ENCODE measurements at regions not wholly inside any gene's neighbourhood (a gene's known extent, or its start where the extent isn't known, plus 50 kb on each side); places are given as distances from the start of the nearest gene placed in this dataset.

- 83% methylated on average over 3 of the region's 3 CpGs for WGBS
- no peak overlapping the region for H3K4me3 ChIP-seq (ENCODE audit: insufficient read depth in 1 of 2, low read depth in 1 of 2, low read length in 2 of 2)
Observed at GRCh38 chr2:177078855-177079254, 133.7 kb upstream of the HNRNPA3 start.

GRCh38 chr2:177080746-177081284 lies 131.8 kb upstream of the HNRNPA3 start:
- no peak overlapping the region for H2AFZ ChIP-seq (ENCODE audit: low read depth, low read length)
- no peak overlapping the region for H3K4ac ChIP-seq (ENCODE audit: low read depth in 1 of 2, low read length in 2 of 2)
- no peak overlapping the region for H3K4me3 ChIP-seq (ENCODE audit: insufficient read depth in 1 of 2, low read depth in 1 of 2, low read length in 2 of 2)
- H3K18ac ChIP-seq (ENCODE audit: low read depth in 1 of 2, low read length in 2 of 2) = no peak overlapping the region
- no peak overlapping the region for H4K8ac ChIP-seq (ENCODE audit: low read length)
- H3K23ac ChIP-seq (ENCODE audit: low read length in 2 of 2) = no peak overlapping the region
- H4K91ac ChIP-seq (ENCODE audit: low read length) = no peak overlapping the region
- no peak overlapping the region for H2BK120ac ChIP-seq (ENCODE audit: low read depth, low read length)
- no peak overlapping the region for H2BK15ac ChIP-seq (ENCODE audit: low read depth, poor library complexity, severe bottlenecking)
- no peak for DNase-seq
- no peak overlapping the region for H2BK5ac ChIP-seq (ENCODE audit: low read depth, low read length, poor library complexity, severe bottlenecking)
- peaks cover 3% of the 10 kb centered on the region in 2 experiments for H3K27me3 ChIP-seq (ENCODE audit: control insufficient read depth in 1 of 2, insufficient read depth in 1 of 2, low read length in 2 of 2)
- H3K79me1 ChIP-seq (replicated peaks; ENCODE audit: low read length, poor library complexity, severe bottlenecking) = no peaks in the 10 kb centered on the region
- no peaks in the 10 kb centered on the region for H3K36me3 ChIP-seq (ENCODE audit: control insufficient read depth in 1 of 2, insufficient read depth in 2 of 2, low read depth in 1 of 2, low read length in 2 of 2)
- no peak overlapping the region for H3K14ac ChIP-seq (ENCODE audit: low read length in 2 of 2)
- H3K4me1 ChIP-seq (ENCODE audit: control insufficient read depth, insufficient read depth, low read depth, low read length) = no peaks in the 10 kb centered on the region
- H3K9ac ChIP-seq (ENCODE audit: low read length) = no peak overlapping the region
- WGBS = 87% methylated on average over 3 of the region's 3 CpGs
- H3K27ac ChIP-seq (ENCODE audit: low read length, poor library complexity, severe bottlenecking) = no peak overlapping the region
- H2BK12ac ChIP-seq (ENCODE audit: low read length in 2 of 2) = no peak overlapping the region
- no peaks in the 10 kb centered on the region for H3K9me3 ChIP-seq (ENCODE audit: control insufficient read depth, low read length)
- H2AK5ac ChIP-seq (ENCODE audit: low read length, severe bottlenecking) = no peak overlapping the region
- H3K4me2 ChIP-seq (ENCODE audit: low read length, poor library complexity, severe bottlenecking) = no peak overlapping the region

More at GRCh38 chr2:177078855-177079254, 133.7 kb upstream of the HNRNPA3 start:
- no peak overlapping the region for H3K23ac ChIP-seq (ENCODE audit: low read length in 2 of 2)
- H3K27ac ChIP-seq (ENCODE audit: low read length, poor library complexity, severe bottlenecking) = no peak overlapping the region
- no peak for DNase-seq
- no peaks in the 10 kb centered on the region for H3K79me1 ChIP-seq (replicated peaks; ENCODE audit: low read length, poor library complexity, severe bottlenecking)
- no peak overlapping the region for H3K9ac ChIP-seq (ENCODE audit: low read length)
- H2BK12ac ChIP-seq (ENCODE audit: low read length in 2 of 2) = no peak overlapping the region
- H4K91ac ChIP-seq (ENCODE audit: low read length) = no peak overlapping the region
- no peak overlapping the region for H4K8ac ChIP-seq (ENCODE audit: low read length)
- no peak overlapping the region for H3K14ac ChIP-seq (ENCODE audit: low read length in 2 of 2)
- H3K9me3 ChIP-seq (ENCODE audit: control insufficient read depth, low read length) = no peaks in the 10 kb centered on the region
- H2AK5ac ChIP-seq (ENCODE audit: low read length, severe bottlenecking) = no peak overlapping the region
- H3K36me3 ChIP-seq (ENCODE audit: control insufficient read depth in 1 of 2, insufficient read depth in 2 of 2, low read depth in 1 of 2, low read length in 2 of 2) = no peaks in the 10 kb centered on the region
- H2BK15ac ChIP-seq (ENCODE audit: low read depth, poor library complexity, severe bottlenecking) = no peak overlapping the region
- peaks cover 3% of the 10 kb centered on the region in 2 experiments for H3K27me3 ChIP-seq (ENCODE audit: control insufficient read depth in 1 of 2, insufficient read depth in 1 of 2, low read length in 2 of 2)
- no peak overlapping the region for H2BK5ac ChIP-seq (ENCODE audit: low read depth, low read length, poor library complexity, severe bottlenecking)
- H3K4ac ChIP-seq (ENCODE audit: low read depth in 1 of 2, low read length in 2 of 2) = no peak overlapping the region
- H3K18ac ChIP-seq (ENCODE audit: low read depth in 1 of 2, low read length in 2 of 2) = no peak overlapping the region
- no peak overlapping the region for H3K4me2 ChIP-seq (ENCODE audit: low read length, poor library complexity, severe bottlenecking)
- H3K4me1 ChIP-seq (ENCODE audit: control insufficient read depth, insufficient read depth, low read depth, low read length) = no peaks in the 10 kb centered on the region
- H2AFZ ChIP-seq (ENCODE audit: low read depth, low read length) = no peak overlapping the region
- H2BK120ac ChIP-seq (ENCODE audit: low read depth, low read length) = no peak overlapping the region

GRCh38 chr2:177084607-177085006 lies 128.0 kb upstream of the HNRNPA3 start:
- H2BK15ac ChIP-seq (ENCODE audit: low read depth, poor library complexity, severe bottlenecking) = no peak overlapping the region
- WGBS = 86% methylated on average over 4 of the region's 4 CpGs
- no peak overlapping the region for H4K8ac ChIP-seq (ENCODE audit: low read length)
- H3K36me3 ChIP-seq (ENCODE audit: control insufficient read depth in 1 of 2, insufficient read depth in 2 of 2, low read depth in 1 of 2, low read length in 2 of 2) = no peaks in the 10 kb centered on the region
- no peak overlapping the region for H3K27ac ChIP-seq (ENCODE audit: low read length, poor library complexity, severe bottlenecking)
- no peak overlapping the region for H3K14ac ChIP-seq (ENCODE audit: low read length in 2 of 2)
- no peak overlapping the region for H3K4me2 ChIP-seq (ENCODE audit: low read length, poor library complexity, severe bottlenecking)
- H2BK12ac ChIP-seq (ENCODE audit: low read length in 2 of 2) = no peak overlapping the region
- no peak overlapping the region for H3K4ac ChIP-seq (ENCODE audit: low read depth in 1 of 2, low read length in 2 of 2)
- DNase-seq = no peak
- H3K23ac ChIP-seq (ENCODE audit: low read length in 2 of 2) = no peak overlapping the region
- H3K4me1 ChIP-seq (ENCODE audit: control insufficient read depth, insufficient read depth, low read depth, low read length) = no peaks in the 10 kb centered on the region
- no peak overlapping the region for H3K9ac ChIP-seq (ENCODE audit: low read length)
- H3K4me3 ChIP-seq (ENCODE audit: insufficient read depth in 1 of 2, low read depth in 1 of 2, low read length in 2 of 2) = no peak overlapping the region
- no peaks in the 10 kb centered on the region for H3K9me3 ChIP-seq (ENCODE audit: control insufficient read depth, low read length)
- H3K79me1 ChIP-seq (replicated peaks; ENCODE audit: low read length, poor library complexity, severe bottlenecking) = no peaks in the 10 kb centered on the region
- H3K18ac ChIP-seq (ENCODE audit: low read depth in 1 of 2, low read length in 2 of 2) = no peak overlapping the region
- no peak overlapping the region for H4K91ac ChIP-seq (ENCODE audit: low read length)
- no peak overlapping the region for H2AK5ac ChIP-seq (ENCODE audit: low read length, severe bottlenecking)
- no peak overlapping the region for H2BK5ac ChIP-seq (ENCODE audit: low read depth, low read length, poor library complexity, severe bottlenecking)
- no peak overlapping the region for H2AFZ ChIP-seq (ENCODE audit: low read depth, low read length)
- peaks cover 0 to 11% of the 10 kb centered on the region in 2 experiments for H3K27me3 ChIP-seq (ENCODE audit: control insufficient read depth in 1 of 2, insufficient read depth in 1 of 2, low read length in 2 of 2)
- no peak overlapping the region for H2BK120ac ChIP-seq (ENCODE audit: low read depth, low read length)

GRCh38 chr2:177088529-177088928 lies 124.1 kb upstream of the HNRNPA3 start:
- no peaks in the 10 kb centered on the region for H3K4me1 ChIP-seq (ENCODE audit: control insufficient read depth, insufficient read depth, low read depth, low read length)
- no peaks in the 10 kb centered on the region for H3K9me3 ChIP-seq (ENCODE audit: control insufficient read depth, low read length)
- H3K18ac ChIP-seq (ENCODE audit: low read depth in 1 of 2, low read length in 2 of 2) = no peak overlapping the region
- H3K9ac ChIP-seq (ENCODE audit: low read length) = no peak overlapping the region
- no peaks in the 10 kb centered on the region for H3K36me3 ChIP-seq (ENCODE audit: control insufficient read depth in 1 of 2, insufficient read depth in 2 of 2, low read depth in 1 of 2, low read length in 2 of 2)
- H3K79me1 ChIP-seq (replicated peaks; ENCODE audit: low read length, poor library complexity, severe bottlenecking) = no peaks in the 10 kb centered on the region
- no peak overlapping the region for H3K4me3 ChIP-seq (ENCODE audit: insufficient read depth in 1 of 2, low read depth in 1 of 2, low read length in 2 of 2)
- no peak overlapping the region for H2BK5ac ChIP-seq (ENCODE audit: low read depth, low read length, poor library complexity, severe bottlenecking)
- no peak overlapping the region for H3K4me2 ChIP-seq (ENCODE audit: low read length, poor library complexity, severe bottlenecking)
- no peak overlapping the region for H3K27ac ChIP-seq (ENCODE audit: low read length, poor library complexity, severe bottlenecking)
- H2AFZ ChIP-seq (ENCODE audit: low read depth, low read length) = no peak overlapping the region
- H2BK12ac ChIP-seq (ENCODE audit: low read length in 2 of 2) = no peak overlapping the region
- H3K4ac ChIP-seq (ENCODE audit: low read depth in 1 of 2, low read length in 2 of 2) = no peak overlapping the region
- H4K91ac ChIP-seq (ENCODE audit: low read length) = no peak overlapping the region
- no peak overlapping the region for H3K14ac ChIP-seq (ENCODE audit: low read length in 2 of 2)
- H2BK120ac ChIP-seq (ENCODE audit: low read depth, low read length) = no peak overlapping the region
- DNase-seq = no peak
- 93% methylated on average over 2 of the region's 2 CpGs for WGBS
- H3K27me3 ChIP-seq (ENCODE audit: control insufficient read depth in 1 of 2, insufficient read depth in 1 of 2, low read length in 2 of 2) = peaks cover 0 to 9% of the 10 kb centered on the region in 2 experiments
- no peak overlapping the region for H4K8ac ChIP-seq (ENCODE audit: low read length)
- H2AK5ac ChIP-seq (ENCODE audit: low read length, severe bottlenecking) = no peak overlapping the region
- H2BK15ac ChIP-seq (ENCODE audit: low read depth, poor library complexity, severe bottlenecking) = no peak overlapping the region
- no peak overlapping the region for H3K23ac ChIP-seq (ENCODE audit: low read length in 2 of 2)
